HG03354 (cell line): ENCODE measurements at regions not wholly inside any gene's neighbourhood (a gene's known extent, or its start where the extent isn't known, plus 50 kb on each side); places are given as distances from the start of the nearest gene placed in this dataset.
"Not testable (repeated sequence)": the region's sequence is repeated elsewhere in the genome, so short reads cannot be mapped to it uniquely, and the experiment has no call there.

Experiments used
- ATAC-seq: cut with Tn5 transposase; IDR thresholded peaks from one replicate; pipeline ENCODE4 v1.9.1; 2021; ENCODE audit warnings: mild to moderate bottlenecking; ENCODE audit not compliant: unreplicated experiment, poor library complexity, severe bottlenecking

- no peak for ATAC-seq
Observed at GRCh38 chr6:144661116-144661806, 376.1 kb downstream of the UTRN start.

- ATAC-seq, result no peak
Observed at GRCh38 chr6:144662812-144663365, 377.8 kb downstream of the UTRN start.

DNA sequence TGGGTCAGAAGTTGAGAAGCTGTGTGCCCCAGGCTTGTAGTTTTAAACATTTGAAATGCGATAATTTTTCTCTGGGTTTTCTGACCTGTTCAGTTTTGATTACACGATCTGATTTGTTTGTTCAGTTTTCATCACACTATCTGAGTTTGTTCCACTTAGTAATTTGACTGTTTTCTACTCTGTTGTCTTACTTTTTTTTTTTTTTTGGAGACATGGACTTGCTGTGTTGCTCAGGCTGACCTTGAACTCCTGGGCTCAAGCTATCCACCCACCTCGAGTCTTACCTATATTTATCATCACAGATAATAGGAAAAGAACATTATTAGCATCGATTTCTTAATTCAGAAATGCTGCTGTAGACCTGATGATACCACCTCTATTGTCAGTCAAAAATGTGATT, 379.1 kb downstream of the UTRN start:
- ATAC-seq, result no peak

GRCh38 chr6:144664947-144665346, 379.8 kb downstream of the UTRN start:
- no peak for ATAC-seq

GRCh38 chr6:144665932-144666450, 380.9 kb downstream of the UTRN start:
- no peak for ATAC-seq

GRCh38 chr6:144666781-144667180, 381.6 kb downstream of the UTRN start:
- ATAC-seq, result no peak

GRCh38 chr6:144667532-144668503, 382.7 kb downstream of the UTRN start:
- ATAC-seq, result no peak

- not testable (repeated sequence) for ATAC-seq
Observed at GRCh38 chr6:144670259-144670658, 385.1 kb downstream of the UTRN start.

GRCh38 chr6:144673807-144674206, 388.7 kb downstream of the UTRN start:
- ATAC-seq, result no peak

DNA sequence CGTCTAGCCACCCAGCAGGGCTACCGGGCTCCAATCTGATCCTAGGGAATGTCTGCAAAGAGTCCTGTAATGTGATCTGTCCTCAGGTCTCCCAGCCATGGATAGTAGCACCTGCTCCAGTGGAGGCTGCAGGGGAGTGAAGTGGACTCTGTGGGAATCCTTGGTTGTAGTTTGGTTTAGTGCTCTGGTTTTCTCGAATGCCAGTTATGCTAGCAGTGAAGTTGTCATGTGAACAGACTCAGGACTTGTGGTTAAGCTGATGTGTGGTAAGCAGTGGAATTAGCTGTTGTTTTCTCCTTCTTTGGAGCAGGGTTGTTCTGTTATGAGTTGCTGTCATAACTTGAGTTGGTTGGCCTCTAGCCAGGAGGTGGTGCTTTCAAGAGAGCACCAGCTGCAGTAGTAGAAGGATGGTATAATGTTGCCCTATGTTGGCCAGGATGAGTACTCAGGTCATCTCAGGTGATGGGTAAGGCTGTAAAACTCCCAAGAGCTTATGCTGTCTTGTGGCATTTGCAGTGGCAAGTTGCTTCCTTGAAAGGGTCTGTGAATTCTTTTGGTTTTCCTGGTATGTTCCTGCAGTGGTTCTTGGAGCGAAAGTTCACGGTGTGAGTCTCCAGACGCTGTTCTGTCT, 390.2 kb downstream of the UTRN start:
- no peak for ATAC-seq

- not testable (repeated sequence) for ATAC-seq
Observed at GRCh38 chr6:144676310-144676709, 391.2 kb downstream of the UTRN start.

DNA sequence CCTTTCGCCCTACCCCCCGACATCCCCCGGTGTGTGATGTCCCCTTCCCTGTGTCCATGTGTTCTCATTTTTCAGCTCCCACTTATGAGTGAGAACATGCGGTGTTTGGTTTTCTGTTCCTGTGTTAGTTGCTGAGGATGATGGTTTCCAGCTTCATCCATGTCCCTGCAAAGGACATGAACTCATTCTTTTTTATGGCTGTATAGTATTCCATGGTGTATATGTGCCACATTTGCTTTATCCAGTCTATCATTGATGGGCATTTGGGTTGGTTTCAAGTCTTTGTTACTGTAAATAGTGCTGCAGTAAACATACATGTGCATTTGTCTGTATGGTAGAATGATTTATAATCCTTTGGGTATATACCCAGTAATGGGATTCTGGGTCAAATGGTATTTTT, 392.1 kb downstream of the UTRN start:
- ATAC-seq, result not testable (repeated sequence)

DNA sequence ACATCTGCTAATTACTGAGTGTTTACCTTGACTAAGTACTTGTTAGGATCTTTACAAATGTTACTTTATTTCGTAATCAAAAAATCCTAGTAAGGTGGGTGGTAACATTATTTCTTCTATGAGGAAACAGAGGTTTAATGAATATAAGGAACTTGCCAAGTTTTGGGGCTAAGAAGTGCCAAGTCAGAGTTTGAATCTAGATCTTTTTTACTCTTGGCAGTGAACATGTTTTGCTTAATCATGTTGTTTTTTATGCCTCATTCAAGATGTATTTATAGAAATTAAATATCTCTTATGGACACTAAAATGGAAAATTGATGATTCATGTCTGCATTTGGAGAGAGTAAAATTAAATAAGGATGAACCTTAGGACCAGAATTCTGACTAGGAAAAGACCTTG, 393.7 kb downstream of the UTRN start:
- ATAC-seq, result no peak

- no peak for ATAC-seq
Observed at GRCh38 chr6:144681334-144681733, 396.2 kb downstream of the UTRN start.

DNA sequence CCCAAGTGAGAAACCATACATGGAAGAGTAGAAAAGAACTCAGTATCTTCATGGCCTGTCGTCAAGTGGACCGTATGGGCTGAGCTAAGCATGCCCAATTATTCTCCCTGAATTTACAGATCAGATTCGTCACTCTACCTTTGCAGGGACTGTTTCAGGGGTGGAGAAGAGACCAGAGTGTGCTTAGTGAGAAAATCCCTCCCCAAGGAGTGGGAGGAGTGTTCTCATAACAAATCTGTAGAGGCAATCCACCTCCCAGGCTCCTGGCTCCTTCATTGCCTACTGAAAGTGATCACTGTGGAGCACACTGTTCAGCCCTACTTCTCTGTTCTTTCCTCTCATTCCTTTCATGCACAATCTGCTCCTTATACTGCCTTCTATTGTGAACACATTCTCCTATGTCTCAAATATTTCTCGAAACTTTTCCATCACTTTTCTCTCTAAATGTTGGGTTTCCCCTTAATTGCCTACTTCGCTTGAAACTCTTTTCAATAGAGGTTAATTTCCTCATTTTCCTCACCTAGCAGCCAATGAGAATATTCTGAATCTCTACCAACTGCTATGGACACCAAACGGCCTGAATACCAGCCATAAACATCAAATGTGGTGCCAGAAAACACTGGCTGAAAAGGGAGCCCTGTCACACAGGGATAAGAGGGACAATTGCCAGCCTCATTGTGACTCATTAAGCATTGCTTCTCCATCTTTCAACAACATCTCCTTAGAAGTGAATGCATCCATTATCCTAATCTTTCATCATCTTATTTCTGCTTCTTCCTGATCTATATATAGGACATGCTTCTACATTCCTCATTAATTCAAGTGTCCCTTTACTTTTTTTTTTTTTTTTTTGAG, 398.3 kb downstream of the UTRN start:
- no peak for ATAC-seq

- no peak for ATAC-seq
Observed at GRCh38 chr6:144688713-144689112, 403.6 kb downstream of the UTRN start.

GRCh38 chr6:144689503-144690040, 404.4 kb downstream of the UTRN start:
- no peak for ATAC-seq

DNA sequence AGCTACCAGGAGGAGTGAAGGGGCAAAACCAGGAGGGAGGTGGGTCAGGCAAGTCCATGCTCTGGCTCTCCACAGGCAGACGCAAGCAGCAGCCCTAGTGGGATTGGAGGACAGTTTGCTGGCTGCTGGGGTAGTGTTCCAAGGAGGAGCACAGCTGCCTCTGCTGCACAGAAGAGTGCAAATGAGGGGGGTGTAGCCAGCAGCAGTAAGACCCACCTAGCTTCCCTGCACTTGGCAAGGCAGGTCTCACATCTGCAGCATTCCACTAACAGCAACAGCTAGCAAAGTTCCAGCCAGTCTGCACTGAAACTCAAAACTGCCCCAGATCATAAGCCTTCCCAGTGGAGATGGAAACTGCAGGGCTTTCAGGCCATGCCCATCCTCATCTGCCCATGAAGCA, 405.0 kb downstream of the UTRN start:
- no peak for ATAC-seq

DNA sequence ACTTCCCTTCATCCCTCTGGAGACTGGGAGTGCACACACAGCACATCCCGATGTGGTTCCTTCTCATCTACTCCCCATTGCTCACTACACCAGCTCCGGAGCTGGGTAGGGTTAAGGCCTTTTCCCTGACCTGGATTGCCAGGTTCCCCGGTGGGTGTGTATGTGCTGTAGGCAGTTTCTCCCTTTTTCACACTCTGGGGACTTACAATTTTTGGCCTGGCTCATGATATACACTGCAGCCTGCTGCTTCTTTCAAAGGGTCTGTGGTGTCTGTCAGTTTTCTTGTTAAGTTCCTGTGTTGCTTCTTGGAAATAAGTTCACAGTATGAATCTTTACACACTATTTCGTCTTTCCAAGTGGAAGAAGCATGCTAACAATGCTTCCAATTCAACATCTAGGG, 405.5 kb downstream of the UTRN start:
- ATAC-seq, result no peak
